Stimulated activated CD4-positive, alpha-beta T cell treated with anti-CD3 and anti-CD28 coated beads, Interleukin-1b, Interleukin-23, amount 100 ng/mL, for 24 hours (primary cell): ENCODE measurements at regions not wholly inside any gene's neighbourhood (a gene's known extent, or its start where the extent isn't known, plus 50 kb on each side); places are given as distances from the start of the nearest gene placed in this dataset.
A peak's percentile ranks its signal among the peaks of the same experiment; 100 is the strongest.

Source experiments
- DNase-seq, 4 experiments: peaks; one replicate each; pipeline ENCODE4 v3.0.0-alpha.2; 2020; ENCODE audit warnings: low read depth in 4 of 4, low spot score in 1 of 4

DNA sequence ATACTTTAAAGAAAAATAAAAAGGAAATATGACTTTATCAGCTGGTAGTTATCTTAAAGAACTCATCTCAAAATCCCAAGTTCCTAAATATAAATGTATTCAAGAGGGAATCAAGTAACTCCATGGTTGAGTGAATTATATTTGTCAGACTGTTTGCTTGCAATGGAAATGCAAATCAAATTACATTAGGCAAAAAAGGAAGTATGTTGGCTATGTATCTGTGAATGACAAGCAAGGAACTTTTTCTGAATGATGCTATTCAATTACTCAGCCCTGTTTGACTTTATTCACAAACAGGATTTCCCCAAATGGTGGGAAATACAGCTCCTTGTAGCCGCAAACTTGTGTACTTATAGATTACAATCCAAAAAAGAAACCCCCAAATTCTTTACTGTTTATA is 309.1 kb downstream of the ARL6IP6 start:
- DNase-seq, result no peak

DNA sequence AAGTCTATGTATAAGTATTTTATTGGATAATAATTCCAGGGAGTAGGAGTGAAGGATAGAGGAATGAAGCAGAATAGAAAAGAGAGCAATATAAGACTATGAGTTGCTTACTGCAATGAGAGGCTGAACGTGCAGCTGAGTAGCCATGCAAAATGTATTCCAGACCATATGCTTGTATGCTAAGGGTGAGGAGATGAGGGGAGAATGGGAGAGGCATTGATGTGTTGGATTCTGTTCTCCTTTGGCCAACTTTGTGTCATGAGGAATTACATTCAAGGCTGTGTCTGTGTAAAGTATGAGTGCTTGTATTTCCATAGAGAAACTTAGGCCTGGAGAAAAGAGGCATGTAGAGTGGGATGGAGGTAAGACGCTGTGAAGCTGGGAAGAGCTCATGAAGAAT is 301.8 kb downstream of the ARL6IP6 start:
- DNase-seq, result no peak

DNA sequence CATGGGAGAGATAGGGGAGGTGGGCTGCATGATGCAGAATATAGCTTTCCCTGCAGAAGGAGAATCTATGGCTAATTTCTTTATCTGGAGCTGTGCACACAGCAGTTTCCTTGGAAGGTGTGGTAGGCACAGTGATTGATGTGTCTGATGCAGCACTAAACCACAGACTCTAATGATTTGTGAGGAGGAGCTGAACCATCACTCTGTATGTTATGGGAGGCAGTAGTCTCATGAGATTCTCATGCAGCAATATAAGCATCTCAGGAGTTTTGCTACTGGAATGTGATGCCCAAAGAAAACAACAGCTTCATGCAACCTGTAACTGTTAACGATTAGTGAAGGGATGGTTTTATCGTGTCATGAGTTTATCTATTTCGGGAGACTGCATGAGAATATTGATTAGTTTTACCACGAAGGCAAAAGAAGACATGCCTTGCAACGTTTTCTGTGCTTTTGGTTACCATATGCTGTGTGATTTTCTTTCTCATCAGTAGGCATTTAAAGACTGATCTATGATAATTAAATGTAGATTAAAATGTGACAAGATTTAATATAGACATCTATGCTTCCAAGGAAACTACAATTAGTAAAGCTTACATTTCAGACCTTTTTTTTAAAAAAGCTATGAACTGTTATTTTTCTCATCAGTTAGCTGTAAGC is 286.8 kb downstream of the ARL6IP6 start:
- no peak for DNase-seq

DNA sequence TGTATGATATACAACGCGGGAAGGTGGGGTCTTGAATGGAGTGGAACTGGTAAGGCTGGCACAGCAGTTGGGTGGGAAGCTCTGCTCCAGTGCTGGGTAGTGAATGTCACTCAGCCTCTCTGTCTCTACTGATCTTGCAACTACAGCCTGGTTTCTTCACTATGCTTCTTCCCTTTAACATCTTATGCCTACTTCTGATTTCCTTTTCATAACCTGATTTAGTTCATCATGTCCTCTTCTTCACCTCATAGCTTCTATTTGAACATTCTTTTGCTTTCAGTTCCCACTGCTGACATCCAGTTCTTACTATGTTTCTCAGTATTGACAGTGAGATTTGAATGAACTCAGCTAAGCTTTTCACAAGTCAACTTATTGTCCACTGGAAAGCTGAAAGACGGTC is 286.2 kb downstream of the ARL6IP6 start:
- DNase-seq, result no peak

DNA sequence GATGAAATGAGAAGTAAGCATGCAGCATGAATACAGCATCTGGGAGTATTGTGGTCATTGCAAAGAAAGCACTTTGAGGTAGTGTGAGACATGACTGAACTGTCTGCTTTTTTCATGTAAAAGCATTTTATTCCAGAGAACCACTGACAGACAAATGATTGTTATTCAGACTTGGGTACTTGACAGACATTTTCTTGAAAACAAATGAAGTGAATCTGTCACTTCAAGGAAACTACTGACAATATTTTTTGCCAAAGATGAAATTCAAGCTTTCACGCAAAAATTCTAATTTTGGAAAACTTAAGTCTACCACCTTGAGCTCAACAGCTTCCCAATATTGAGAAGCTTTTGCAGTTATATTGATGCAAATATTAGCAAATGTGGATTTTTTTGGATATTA is 255.7 kb downstream of the ARL6IP6 start:
- DNase-seq, result no peak

DNA sequence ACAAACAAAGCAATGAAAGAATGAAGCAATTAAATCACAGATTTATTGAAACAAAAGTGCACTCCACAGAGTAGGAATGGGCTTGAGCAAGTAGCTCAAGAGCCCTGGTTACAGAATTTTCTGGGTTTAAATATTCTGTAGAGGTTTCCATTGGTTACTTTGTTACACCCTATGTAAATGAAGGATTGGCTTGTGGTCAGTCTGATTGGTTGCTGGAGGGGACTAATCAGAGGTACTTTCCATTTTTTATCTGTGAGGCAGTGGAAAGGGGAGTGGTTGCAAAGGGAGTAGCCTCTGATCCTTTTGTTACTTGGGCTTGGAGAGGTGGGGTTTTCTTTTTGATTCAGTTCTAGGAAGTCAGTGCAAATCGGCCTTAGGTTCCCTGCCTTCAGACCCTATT is 253.3 kb downstream of the ARL6IP6 start:
- DNase-seq, result no peak

DNA sequence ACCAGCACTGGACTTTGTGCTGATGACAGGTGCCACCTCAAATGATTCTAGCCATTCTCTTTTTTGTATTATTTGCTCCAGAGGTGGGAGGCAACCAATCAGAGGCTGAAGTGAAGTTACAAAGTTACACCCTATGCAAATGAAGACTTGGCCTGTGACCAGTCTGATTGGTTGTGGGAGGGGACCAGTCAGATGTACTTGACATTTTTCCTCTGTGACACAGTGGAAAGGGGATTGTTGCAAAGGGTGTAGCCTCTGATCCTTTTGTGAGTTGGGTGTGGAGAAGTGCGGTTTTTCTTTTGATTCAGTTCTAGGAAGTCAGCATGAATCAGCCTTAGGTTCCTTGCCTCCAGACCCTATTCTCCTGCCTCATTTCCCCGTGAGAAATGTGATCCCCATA is 244.0 kb downstream of the ARL6IP6 start:
- no peak for DNase-seq

DNA sequence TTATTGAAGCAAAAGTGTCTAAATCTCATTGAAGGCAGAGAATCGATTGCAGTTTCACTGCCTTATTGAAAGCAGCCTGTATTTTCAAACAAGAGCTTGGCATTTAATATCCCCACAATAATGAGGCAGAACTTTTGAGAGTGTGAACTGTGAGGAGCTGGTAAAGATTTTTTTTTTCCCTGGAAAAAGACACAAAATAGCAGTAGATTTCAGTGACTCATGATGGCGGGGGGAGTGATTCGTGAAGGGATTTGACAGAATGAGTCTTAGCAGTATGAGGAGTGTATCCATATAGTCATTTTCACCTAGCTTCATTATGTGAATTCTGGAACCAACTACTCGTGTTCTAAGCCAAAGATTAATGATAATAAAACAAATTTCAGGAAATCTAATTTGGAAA is 242.9 kb downstream of the ARL6IP6 start:
- DNase-seq, result no peak

DNA sequence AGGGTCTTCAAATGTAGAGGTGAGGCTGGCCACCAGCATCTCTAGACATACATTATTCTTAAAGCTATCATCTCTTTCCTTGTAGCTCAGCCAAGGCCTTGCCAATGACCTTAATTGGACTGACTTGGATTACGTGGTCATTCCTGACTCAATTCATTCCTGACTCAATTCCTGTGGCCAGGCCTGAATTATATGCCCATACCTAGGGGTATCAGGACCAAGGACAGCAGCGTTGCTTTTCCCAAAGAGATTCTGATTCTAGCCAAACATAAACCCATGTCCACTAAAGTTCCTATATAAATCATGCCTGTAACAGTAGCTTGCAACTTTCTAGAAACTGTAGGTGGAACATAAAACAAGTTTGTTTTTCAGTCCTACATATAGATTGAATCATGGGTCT is 231.7 kb downstream of the ARL6IP6 start:
- DNase-seq, result no peak

DNA sequence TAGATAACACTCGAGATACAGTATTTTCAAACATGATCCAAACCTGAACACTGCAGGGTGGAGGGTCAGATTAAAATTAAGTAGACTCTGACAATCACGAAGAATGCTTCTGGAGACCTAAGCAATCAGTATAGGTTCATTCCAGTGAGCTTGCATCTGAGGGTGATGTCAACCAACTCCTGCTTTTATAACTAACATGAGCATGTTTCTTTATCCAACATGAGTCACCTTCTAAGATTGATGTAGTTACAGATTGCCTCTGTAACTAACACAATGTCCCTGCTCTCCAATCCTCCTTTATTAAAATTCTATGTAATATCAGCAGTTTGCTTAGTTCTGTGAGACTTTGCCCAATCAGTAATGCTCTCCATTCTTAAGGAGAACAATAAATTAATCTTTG is 225.7 kb downstream of the ARL6IP6 start:
- DNase-seq, result no peak

DNA sequence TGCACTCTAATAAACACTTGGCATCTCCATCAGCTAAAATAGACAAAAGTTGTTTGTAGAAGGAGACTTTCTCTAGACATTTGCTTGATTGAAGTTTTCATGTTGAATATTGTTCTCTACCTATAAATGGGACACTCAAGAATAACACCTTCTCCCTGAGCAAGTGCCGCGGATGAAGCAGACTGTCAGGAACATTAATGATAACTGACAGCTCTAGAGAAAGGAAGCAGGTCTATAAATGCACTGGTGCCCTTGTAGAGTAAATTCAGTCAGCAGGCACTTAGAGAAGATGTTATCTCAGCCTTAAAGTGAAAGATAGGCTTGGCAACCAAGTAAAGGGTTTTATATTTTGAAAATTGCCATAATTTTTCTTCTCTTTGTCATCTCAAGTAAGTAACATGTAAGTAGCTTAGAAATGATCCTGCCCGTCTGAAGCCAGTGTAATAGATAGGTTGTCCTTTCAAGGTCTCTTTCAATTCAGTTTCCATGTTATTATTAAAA is 224.6 kb downstream of the ARL6IP6 start:
- no peak for DNase-seq

DNA sequence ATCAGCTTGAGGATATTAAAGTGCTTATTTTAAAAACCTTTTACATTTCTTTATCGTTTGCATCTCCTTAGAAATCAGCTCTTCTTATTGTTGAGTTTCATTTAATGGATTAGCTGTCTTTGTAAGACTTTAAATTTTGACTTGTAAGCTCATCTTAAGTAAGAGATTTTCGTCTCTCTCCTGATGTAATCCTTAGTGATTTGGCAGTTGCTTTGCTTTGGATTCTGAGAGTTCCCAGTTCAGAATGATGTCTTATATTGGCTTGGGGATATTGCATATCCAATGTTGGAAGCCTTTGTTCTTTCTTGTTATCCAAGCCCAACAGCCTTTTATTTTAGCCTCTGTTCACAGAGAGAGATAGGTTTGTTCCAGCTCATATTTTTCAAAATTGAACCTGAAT is 212.1 kb downstream of the ARL6IP6 start:
- DNase-seq, result no peak

DNA sequence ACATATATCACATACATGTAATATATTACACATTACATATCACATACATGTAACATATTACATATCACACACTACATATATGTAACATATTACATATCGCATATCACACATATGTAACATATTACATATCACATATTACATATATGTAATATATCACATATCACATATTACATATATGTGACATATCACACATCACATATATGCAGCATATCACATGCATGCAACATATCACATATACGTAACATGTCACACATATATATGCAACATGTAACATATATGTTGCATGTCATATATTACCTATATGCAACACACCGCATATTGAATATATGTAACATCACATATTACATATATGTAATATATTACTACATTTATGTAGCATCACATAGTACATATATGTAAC is 211.2 kb downstream of the ARL6IP6 start:
- no peak for DNase-seq

DNA sequence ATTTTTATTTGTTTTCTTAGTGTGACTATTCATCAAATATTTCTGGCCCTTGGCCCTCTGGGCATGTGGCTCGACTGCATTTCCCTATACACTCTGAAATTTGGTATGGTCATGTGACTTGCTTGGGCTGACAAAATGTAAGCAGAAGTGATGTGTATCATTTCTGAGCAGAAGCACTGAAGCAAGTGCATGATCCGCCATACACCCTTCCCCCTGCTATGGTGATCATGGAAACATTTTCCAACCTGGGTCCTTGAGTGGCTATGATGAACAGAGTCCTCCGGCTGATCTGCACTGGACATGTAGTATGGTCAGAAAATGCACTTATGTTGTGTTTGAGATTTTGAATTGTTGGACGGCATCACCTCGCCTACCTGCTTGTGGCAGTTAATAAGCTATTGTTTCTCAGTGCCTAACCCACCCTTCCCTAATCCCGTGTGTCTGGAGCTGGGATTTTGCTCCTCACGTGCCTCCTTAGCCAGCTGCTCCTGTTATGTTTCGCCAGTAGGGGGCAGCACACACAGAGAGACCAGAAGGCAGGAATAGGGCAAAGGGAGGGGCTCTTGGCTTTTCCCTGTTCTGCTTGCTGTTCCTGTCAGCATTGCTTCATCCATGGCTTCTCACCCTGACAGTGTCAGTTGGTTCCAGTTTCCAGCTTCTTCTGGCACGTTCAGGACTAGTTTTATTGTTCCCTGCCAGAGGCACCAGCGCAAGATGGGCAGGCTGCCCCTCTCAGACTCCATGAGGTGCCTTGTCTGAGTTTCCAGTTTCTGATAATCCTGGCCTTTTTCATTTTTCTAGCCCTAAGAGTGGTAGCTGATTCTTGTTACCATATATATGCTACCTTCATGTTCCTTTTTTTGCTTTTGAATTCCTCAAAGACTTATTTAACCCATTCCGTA is 207.4 kb downstream of the ARL6IP6 start:
- DNase-seq, result peak; percentile 3 to 28 (median 11)

DNA sequence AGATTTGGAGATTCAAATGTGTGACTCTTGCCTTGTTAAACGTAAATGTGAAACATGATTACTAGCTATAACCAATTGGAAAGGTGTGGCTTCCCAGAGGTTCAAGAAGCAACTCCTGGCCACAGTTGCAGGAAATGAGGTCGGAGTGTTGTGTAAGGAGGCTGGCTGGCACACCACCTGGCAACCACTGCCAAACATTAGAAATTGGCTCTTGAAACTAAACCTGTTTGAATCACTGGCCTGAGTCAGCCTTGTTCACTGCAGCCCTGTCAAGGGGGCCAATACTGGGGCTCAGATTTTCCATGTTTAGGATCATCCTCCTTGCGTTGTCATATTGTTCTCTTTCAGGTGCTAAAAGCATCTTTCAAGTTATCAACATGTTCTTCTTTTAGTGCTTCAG is 206.3 kb downstream of the ARL6IP6 start:
- no peak for DNase-seq

DNA sequence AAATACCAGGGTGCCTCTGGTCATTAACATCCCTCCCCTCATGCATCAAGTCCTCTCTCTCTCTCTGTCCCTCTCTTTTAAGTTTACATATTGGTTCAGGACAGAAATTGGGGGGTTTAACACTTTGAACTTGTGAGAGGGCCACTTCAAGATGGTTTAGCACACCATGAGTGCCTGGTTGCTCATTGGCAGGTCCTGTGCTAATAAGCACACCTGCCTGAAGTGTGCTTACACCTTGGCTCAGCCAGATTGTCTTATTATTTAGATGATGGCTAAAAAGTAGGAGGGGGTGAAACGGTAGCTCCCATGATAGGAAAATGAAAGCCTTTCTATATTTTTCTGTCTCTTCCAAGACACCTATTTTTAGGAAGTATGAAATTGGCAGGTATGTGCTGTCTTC is 205.8 kb downstream of the ARL6IP6 start:
- DNase-seq, result no peak

DNA sequence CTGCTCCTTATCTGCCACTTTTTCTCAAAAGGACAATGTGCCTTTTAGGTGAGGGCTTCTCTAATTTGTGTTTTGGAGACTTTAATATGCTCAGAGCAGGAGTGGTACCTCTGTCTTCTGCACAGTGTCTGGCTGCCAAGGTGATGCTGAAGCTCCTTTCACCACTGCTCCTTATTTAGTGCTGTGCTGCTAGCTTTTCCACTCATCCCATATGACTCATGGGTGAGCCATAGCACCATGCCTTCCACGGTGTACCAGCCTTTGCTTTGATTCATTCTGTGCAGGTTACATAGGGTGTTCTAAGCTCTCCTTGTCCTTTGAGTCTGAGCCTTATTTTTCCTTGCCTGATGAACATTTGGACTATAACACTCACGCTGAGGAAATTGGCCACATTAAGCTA is 202.4 kb downstream of the ARL6IP6 start:
- no peak for DNase-seq

DNA sequence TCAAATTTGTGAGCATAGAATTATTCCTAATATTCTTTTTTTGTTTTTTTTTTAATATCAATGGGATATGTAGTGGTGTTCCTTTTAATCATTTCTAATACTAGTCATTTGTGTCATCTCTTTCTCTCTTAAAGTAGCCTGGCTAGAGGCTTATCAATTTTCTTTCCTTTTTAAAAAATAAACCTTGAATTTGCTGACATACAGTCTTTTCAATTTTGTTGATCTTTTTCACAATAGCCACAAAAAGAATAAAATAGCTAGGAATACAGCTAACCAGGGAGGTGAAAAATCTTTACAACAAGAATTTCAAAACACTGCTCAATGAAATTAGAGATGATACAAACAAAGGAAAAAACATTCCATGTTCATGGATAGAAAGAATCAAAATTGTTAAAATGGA is 192.6 kb downstream of the ARL6IP6 start:
- no peak for DNase-seq

DNA sequence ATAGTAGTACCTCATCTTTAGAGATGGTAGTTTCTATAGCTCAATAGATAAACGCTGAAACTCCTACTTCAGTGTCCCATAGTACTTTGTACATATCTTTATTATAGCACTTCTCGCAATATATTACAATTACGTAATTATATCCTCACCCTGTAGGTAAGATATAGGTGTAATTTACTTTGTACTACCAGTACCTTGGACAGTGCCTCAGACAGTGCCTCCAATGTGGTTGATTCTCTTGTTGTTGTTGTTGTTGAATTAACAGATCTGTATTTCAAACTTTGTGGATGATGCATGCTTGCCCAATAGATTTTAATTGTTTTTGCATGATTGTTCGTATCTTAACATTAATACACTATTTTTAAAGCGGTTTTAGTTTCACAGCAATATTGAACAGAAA is 188.6 kb downstream of the ARL6IP6 start:
- DNase-seq, result no peak

DNA sequence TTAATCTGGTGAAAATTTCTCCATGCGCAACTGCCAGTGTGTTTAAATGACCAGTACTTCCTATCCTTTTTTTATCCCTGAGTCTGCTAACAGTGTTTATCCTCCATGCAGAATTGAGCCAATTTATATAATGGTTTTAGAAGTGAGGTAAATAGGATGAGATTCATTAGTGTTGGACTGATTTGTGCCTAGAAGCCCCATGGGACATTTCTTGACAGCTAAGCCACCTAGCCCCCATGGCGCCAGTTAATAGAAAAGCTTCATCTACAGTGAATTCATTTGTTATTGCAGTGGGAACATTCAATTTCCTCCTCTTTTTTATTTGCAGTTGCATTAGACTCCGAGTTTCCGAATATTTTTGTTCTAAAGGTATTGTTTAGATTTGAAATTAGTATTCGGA is 175.6 kb downstream of the ARL6IP6 start:
- no peak for DNase-seq

DNA sequence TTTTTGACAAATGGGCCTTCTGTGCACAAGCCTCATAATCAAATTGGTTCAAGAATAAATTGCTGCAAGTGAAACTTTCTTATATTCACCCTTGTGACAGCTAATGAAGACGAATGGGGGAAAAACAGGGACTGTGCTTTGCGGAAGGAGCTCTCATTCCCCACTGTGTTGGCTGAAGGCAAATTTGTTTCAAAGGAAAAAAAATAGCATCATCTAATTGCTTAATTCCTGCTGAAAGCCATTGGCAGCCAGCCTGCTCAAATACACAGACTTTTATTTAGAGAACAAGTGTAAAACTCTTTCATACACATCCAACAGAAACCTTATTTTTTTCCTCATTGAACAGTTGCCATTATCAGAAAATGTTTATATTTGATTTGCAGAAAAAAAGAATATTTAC is 172.3 kb downstream of the ARL6IP6 start:
- DNase-seq, result no peak

DNA sequence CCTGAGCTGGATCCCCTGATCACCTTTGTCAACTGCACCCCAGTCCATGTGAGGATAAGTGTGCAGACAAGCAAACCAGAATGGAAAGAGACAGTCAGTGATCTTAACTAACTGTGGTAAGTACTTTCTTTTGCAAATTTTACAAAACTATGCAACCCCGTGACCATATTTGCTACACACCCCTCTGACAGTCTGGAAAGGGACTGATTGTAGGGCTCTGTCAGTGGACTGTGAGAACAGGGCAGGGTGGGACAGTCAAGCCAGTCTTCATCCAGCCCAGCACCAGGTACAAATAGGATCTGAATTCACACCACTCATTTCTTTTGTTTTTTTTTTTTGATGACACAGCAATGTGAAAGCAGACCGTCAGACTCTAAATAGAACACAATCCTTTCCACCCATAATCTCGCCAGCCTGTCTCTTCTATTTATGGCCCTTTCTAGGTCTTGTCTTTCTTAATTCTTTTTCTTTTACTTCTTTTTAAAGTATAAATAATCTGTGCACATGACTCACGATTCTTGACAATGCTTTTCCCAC is 165.6 kb downstream of the ARL6IP6 start:
- no peak for DNase-seq
